Brain microvascular endothelial cell (primary cell): ENCODE measurements at regions not wholly inside any gene's neighbourhood (a gene's known extent, or its start where the extent isn't known, plus 50 kb on each side); places are given as distances from the start of the nearest gene placed in this dataset.

Experiments used
- DNase-seq: peaks from one replicate; pipeline ENCODE4 v3.0.0-alpha.2; 2020
- H3K27ac ChIP-seq: fragments of 250-450 bp; sonication (Bioruptor Pico); 2 replicates; pipeline ENCODE4 v1.5.1; 2020; ENCODE audit warnings: mild to moderate bottlenecking, moderate library complexity
- H3K27me3 ChIP-seq: fragments of 250-450 bp; sonication (Bioruptor Pico); replicated peaks from 2 replicates; pipeline ENCODE4 v1.5.1; 2020; ENCODE audit warnings: mild to moderate bottlenecking
- H3K36me3 ChIP-seq: fragments of 250-450 bp; sonication (Bioruptor Pico); replicated peaks from 2 replicates; pipeline ENCODE4 v1.5.1; 2020; ENCODE audit warnings: mild to moderate bottlenecking
- H3K4me3 ChIP-seq: 2 replicates; pipeline ENCODE4 v1.5.1; 2011; ENCODE audit warnings: low read depth, mild to moderate bottlenecking, control low read depth, low read length, moderate library complexity
- in situ Hi-C: cut with HindIII; loops from 2 replicates; pipeline ENCODE4 v1.10.0; 2017; ENCODE audit warnings: low sequenced_read_pairs, low pct_ligation_motif_present
- TF ChIP-seq, protein P1 (sequence below): IDR thresholded peaks from 2 replicates; pipeline ENCODE4 v1.5.1; 2011; ENCODE audit warnings: low read depth, mild to moderate bottlenecking, moderate library complexity, low read length, control low read depth, inconsistent platforms; ENCODE audit errors: missing control alignments

DNA sequence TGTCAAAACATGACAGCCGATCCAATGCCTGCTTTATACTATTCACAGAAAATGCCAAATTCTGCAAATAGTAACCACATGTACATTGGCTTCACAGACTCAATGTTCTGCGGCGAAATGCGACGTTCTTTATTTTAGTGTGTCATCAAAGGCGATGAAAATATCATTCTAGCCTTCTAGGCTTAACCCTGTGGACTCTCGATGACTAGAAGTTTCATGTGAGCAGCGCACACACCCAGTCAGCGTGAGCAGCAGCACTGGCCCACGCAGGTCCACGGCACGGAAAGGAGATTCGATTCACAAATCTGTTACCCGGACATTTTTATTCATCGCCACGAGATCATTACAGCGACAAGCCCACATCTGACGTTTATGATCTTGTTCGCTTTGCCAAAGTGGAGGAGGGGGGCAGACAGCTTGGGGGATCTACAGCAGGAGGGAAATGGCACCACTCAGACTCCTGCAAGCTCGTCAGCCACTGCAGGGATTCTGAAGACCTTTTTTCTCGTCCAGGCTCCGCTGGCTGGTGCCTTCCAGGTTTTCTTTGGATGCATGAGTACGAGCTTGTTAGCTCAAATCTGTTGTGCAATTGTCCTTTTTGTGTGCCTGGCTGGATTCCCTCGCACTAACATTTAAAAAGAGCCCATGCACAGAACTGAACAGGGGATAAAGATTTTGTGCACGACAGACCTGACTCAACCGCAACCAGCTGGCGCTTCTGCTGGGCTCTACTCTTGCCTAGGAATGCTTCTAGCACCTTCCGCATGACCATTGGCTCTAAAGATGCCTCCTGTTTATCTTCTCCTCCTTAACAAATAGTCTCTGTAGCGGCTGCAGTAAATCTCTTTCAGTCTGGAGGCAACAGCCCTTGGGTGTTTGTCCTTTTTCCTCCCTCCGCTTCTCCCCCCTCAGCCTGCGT lies 938.4 kb downstream of the MCTP2 start:
- H3K4me3 ChIP-seq, result no peak overlapping the region
- no peaks in the 10 kb centered on the region for H3K36me3 ChIP-seq
- DNase-seq, result no peak
- in situ Hi-C loops, result no loop called here
- H3K27me3 ChIP-seq, result no peaks in the 10 kb centered on the region
- TF ChIP-seq, protein P1, sequence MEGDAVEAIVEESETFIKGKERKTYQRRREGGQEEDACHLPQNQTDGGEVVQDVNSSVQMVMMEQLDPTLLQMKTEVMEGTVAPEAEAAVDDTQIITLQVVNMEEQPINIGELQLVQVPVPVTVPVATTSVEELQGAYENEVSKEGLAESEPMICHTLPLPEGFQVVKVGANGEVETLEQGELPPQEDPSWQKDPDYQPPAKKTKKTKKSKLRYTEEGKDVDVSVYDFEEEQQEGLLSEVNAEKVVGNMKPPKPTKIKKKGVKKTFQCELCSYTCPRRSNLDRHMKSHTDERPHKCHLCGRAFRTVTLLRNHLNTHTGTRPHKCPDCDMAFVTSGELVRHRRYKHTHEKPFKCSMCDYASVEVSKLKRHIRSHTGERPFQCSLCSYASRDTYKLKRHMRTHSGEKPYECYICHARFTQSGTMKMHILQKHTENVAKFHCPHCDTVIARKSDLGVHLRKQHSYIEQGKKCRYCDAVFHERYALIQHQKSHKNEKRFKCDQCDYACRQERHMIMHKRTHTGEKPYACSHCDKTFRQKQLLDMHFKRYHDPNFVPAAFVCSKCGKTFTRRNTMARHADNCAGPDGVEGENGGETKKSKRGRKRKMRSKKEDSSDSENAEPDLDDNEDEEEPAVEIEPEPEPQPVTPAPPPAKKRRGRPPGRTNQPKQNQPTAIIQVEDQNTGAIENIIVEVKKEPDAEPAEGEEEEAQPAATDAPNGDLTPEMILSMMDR, result no peak
- H3K27ac ChIP-seq, result no peak overlapping the region

DNA sequence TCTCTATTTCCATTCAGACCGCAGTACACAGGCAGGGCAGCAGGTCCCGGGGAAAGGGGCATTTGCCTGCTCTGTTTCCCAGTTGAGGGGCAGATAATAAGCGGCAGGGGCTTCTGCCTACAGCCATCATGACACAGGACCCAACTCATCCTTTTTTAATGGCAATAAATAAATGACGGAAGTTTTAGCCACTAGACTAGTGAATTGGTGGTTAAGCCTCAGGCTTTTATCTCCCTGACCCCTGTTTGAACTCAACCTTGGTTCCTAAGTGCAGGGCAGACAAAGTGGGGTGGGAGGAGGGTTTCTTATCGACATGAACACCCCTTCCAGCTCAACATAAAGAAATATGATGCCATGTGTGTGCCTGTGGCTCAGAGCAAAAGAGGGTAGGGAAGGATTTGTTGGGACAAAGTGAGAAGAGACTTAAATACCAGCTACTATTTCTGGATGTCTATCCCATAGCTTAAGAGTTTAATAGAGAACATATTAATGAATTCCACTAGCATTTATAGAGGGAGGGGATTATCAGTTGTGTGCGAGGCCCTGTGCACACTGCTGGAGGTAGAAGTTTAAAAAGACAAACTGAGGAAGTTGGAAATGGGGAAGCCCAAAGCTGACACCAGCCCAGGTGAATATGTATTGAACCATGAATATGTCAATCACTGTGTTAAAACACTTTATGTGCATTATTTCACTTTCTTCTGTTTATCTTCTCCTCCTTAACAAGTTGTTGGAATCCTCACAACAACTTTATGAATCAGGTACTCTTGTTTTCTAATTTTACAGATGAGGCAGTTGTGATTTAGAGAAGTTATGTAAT lies 939.4 kb downstream of the MCTP2 start:
- Histone ChIP-seq H3K27ac (no peak overlapping the region), H3K36me3 (no peaks in the 10 kb centered on the region), H3K4me3 (no peak overlapping the region), H3K27me3 (no peaks in the 10 kb centered on the region)
- no peak for DNase-seq
- TF ChIP-seq, protein P1, result no peak
- in situ Hi-C loops, result no loop called here

DNA sequence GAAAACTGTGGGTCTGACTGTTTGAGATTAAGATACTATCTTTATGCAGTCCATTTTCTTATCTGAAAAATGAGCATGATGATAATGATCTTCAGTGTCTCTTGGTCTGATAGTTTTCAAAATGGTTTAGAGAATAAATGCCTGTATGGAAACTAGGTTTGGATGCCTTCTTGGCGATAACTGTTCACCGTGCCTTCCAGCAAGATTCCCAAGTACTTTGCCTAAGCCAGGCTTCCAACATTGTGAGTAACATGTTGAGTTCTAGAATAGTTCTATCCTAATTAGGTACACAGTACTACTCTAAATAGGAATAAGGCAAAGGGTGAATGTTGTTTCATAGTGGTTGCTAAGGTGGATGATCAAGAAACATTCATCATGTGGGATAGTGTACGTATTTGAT lies 940.2 kb downstream of the MCTP2 start:
- H3K27ac ChIP-seq, result no peak overlapping the region
- no peak overlapping the region for H3K4me3 ChIP-seq
- in situ Hi-C loops, result no loop called here
- no peaks in the 10 kb centered on the region for H3K36me3 ChIP-seq
- no peaks in the 10 kb centered on the region for H3K27me3 ChIP-seq
- no peak for DNase-seq
- TF ChIP-seq, protein P1, result no peak

DNA sequence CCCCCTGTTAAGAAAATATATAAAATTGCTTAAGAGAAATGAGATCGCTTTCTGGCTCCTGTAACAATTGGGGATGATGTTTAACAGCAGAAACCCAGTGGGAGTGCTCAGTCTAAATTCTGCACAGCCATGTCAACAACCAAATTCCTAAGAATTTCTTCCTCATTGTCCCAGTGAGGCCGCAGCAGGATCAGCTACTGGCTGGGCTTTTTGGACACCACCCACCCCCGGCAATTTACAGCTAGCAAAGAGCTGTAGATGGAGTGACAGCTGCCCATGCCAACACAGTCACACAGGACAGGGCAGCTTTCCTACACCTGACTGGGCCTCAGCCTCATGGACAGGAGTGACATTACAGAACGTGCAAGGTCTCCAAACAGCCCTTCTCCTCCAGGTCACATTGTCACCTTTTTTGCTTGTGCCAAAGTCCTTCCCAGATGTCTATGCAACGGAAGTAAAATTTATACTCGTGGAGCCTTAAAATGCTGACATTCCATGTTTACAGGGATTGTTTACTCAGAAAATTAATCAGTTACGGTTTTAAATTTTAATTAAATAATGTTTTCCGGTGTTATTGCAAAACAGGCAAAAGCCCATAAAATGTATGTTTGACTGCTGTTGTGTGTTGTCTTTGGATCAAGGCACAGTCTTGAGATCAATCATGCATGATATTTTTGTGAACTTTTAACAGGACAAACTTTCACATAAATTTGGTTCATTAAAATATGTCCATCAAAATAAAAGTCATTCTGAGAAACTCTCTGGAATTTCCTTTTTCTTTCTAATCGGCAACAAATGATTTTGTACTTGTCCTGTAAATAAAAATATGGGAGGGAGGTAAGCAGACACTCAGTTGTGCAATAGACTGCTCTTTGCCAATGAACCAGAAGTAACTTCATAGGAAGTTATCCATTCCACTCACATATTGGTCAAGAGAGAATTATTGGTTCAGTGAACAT lies 943.2 kb downstream of the MCTP2 start:
- TF ChIP-seq, protein P1, result no peak
- Histone ChIP-seq H3K27me3 (no peaks in the 10 kb centered on the region), H3K36me3 (no peaks in the 10 kb centered on the region), H3K27ac (no peak overlapping the region), H3K4me3 (no peak overlapping the region)
- in situ Hi-C loops, result no loop called here
- DNase-seq, result no peak

DNA sequence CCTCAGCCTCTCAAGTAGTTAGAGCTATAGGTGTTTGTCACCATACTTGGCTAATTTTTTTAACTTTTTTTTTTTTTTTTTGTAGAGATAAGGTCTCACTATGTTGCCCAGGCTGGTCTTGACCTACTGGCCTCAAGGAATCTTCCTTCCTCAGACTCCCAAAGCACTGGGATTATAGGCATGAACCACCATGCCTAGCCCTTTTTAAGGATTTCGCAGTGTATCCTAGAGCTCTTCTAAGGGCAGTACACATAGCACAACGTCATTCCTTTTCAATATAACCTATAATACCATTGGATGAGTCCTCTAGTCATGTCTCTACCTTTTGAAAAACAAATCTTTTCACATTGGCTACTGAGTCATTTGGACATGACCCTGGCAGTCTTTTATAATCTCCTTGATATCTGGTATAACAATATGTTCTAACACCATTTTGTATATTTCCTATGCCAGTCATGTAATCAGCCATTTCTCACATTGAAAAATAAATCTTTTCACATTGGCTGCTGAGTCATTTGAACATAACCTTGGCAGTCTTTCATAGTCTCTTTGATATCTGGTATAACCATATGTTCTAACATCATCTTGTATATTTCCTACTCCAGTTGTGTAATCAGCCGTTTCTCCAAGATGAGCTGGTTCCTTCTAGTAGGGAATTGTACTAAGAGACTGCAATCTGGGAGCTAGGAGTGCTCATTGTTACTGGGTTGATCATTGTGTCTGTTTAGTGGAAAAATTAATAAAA lies 944.7 kb downstream of the MCTP2 start:
- TF ChIP-seq, protein P1, result no peak
- Histone ChIP-seq H3K27ac (no peak overlapping the region), H3K27me3 (no peaks in the 10 kb centered on the region), H3K4me3 (no peak overlapping the region), H3K36me3 (no peaks in the 10 kb centered on the region)
- peak; percentile 48 for DNase-seq
- in situ Hi-C loops, result no loop called here
